Stimulated activated naive CD8-positive, alpha-beta T cell treated with anti-CD3 and anti-CD28 coated beads, Interleukin-15, amount 100 ng/mL, for 72 hours (primary cell): ENCODE measurements at regions not wholly inside any gene's neighbourhood (a gene's known extent, or its start where the extent isn't known, plus 50 kb on each side); places are given as distances from the start of the nearest gene placed in this dataset.
"Not testable (repeated sequence)": the region's sequence is repeated elsewhere in the genome, so short reads cannot be mapped to it uniquely, and the experiment has no call there.

Experiments used
- ATAC-seq: fragments of 150-1000 bp; cut with Tn5 transposase; 2 replicates; pipeline ENCODE4 v1.10.0; 2021; ENCODE audit warnings: mild to moderate bottlenecking, moderate library complexity
- DNase-seq, 2 donors: peaks; one replicate each; pipeline ENCODE4 v3.0.0; 2021 to 2022
- H3K27ac Mint-ChIP-seq, 2 donors: one replicate each; pipeline ENCODE4 v1.8.0; 2022; ENCODE audit warnings: mild to moderate bottlenecking in 2 of 2, mixed read lengths in 2 of 2, moderate library complexity in 2 of 2
- H3K27me3 Mint-ChIP-seq: one replicate; pipeline ENCODE4 v1.8.0; 2022; ENCODE audit warnings: mixed read lengths
- H3K4me1 Mint-ChIP-seq: one replicate; pipeline ENCODE4 v1.8.0; 2022; ENCODE audit warnings: mild to moderate bottlenecking, mixed read lengths
- H3K4me3 Mint-ChIP-seq, 2 donors: one replicate each; pipeline ENCODE4 v1.8.0; 2022; ENCODE audit warnings: mild to moderate bottlenecking in 2 of 2, mixed read lengths in 2 of 2, moderate library complexity in 1 of 2
- H3K9me3 Mint-ChIP-seq, 2 donors: one replicate each; pipeline ENCODE4 v1.8.0; 2022; ENCODE audit warnings: mixed read lengths in 2 of 2

DNA sequence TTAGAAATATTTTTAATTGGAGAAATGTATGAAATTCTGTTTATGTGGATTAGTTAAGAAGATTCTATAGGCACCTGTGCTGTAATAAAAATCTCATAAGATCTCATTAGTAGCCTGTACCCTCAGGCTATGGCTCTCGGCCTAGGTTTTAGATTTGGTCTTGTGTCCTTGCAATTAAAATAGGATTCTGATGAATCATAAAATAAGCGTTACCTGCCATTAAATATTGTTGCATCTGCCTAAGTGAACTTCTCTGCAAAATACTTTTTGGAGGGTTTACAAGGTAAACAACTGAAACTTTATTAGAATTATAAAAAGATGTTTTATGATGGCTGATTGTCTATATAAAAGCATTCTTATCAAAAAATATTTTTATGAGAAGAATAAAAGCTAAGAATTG lies 804.1 kb upstream of the ANO3 start:
- H3K9me3 Mint-ChIP-seq = no peaks in the 10 kb centered on the region
- H3K4me1 Mint-ChIP-seq = no peaks in the 10 kb centered on the region
- no peak for DNase-seq
- no peak overlapping the region for H3K27ac Mint-ChIP-seq
- no peak for ATAC-seq
- no peaks in the 10 kb centered on the region for H3K27me3 Mint-ChIP-seq
- no peak overlapping the region for H3K4me3 Mint-ChIP-seq

DNA sequence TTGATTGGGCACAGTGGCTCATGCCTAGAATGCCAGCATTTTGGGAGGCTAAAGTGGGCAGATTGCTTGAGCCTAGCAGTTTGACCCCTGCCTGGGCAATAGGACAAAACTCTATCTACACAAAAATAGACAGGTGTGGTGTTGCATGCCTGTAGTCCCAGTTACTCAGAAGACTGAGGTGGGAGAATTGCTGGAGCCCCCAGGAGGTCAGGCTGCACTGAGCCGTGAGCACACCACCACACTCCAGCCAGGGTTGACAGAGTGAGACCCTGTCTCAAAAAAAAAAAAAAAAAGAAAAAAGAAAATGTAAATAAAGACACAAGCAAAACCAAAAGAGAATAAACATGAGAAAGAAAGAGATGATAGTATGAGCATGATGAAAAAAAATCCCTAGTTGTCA lies 802.4 kb upstream of the ANO3 start:
- ATAC-seq (no peak), DNase-seq (no peak)
- H3K27ac Mint-ChIP-seq = no peak overlapping the region
- H3K27me3 Mint-ChIP-seq = no peaks in the 10 kb centered on the region
- no peaks in the 10 kb centered on the region for H3K4me1 Mint-ChIP-seq
- no peak overlapping the region for H3K4me3 Mint-ChIP-seq
- H3K9me3 Mint-ChIP-seq = no peaks in the 10 kb centered on the region

DNA sequence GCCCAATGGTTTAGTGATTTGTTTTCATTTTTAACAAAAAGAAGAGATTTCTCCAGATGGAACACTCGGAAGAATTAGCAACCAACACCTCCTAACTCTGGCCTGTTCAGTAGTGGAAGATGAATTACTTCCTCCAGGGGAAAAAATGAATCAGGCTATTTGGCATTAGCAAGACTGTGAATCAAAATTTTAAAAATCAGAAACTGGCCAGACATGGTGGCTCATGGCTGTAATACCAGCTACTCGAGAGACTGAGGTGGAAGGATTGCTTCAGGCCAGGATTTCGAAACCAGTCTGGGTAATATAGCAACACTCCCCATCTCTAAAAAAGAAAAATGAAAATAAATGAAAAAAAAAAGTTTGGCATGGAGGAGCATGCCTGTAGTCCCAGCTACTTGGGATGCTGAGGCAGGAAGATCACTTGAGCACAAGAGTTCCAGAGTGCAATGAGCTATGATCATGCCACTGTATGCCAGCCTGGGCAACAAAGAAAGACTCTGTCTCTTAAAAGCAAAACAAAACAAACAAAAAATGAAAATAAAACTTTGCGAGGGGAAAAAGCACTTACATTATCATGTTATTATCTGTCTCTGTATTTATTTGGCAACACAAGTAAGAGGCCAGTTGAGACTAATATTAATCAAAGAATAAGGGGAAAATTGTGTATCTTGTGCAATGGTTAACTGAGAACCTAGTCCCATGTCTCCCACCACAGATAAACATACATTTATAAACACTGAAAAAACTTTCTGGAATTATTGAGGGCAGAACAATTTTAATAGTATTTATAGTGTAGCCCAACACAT lies 796.3 kb upstream of the ANO3 start:
- Mint-ChIP-seq H3K4me1 (no peaks in the 10 kb centered on the region), H3K4me3 (no peak overlapping the region), H3K27ac (no peak overlapping the region), H3K9me3 (peaks cover 5 to 6% of the 10 kb centered on the region in 2 donors), H3K27me3 (no peaks in the 10 kb centered on the region)
- no peak for ATAC-seq
- DNase-seq = no peak

DNA sequence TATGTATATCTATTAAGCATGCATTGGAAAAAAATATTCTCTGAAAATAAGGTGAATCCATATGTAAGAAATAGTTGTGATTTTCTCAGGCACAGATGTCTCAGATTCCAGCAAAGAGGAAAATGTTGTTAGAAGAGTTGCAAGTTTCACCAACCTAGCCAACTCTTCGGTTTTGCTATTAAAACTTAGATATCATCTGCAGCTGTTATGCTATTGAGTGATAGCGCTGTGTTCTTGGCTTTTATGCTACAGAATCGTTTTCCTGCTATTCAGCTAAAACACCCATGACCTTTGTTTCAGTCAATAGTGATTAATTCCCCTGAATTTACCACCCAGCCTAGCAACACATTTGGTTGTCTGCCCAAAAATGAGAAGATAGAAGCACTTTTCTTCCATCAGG lies 795.6 kb upstream of the ANO3 start:
- no peaks in the 10 kb centered on the region for H3K27me3 Mint-ChIP-seq
- ATAC-seq = no peak

DNA sequence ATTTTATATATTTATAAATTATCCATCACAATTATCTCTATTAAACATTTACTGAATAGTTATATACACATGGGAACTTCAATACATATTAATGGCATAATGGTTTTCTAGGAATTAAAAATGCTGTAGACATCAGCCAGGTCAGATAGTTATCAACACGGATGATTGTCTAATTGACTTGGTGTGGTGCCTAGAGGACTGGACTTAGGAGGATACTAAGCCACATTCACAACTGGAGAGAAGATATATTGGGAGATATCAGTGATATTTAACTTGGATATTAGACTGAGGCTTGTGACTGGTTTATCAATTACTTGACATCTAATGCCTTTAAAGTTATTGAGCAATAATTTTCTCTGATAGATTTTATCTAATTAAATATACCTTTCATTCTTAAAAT lies 794.5 kb upstream of the ANO3 start:
- Mint-ChIP-seq H3K27ac (no peak overlapping the region), H3K9me3 (peaks cover 5 to 7% of the 10 kb centered on the region in 2 donors), H3K27me3 (no peaks in the 10 kb centered on the region), H3K4me1 (no peaks in the 10 kb centered on the region), H3K4me3 (no peak overlapping the region)
- DNase-seq (no peak), ATAC-seq (no peak)

More for the DNA sequence above, 795.6 kb upstream of the ANO3 start:
- peaks cover 5 to 7% of the 10 kb centered on the region in 2 donors for H3K9me3 Mint-ChIP-seq
- no peak overlapping the region for H3K27ac Mint-ChIP-seq
- no peak for DNase-seq
- H3K4me3 Mint-ChIP-seq = no peak overlapping the region
- H3K4me1 Mint-ChIP-seq = no peaks in the 10 kb centered on the region

DNA sequence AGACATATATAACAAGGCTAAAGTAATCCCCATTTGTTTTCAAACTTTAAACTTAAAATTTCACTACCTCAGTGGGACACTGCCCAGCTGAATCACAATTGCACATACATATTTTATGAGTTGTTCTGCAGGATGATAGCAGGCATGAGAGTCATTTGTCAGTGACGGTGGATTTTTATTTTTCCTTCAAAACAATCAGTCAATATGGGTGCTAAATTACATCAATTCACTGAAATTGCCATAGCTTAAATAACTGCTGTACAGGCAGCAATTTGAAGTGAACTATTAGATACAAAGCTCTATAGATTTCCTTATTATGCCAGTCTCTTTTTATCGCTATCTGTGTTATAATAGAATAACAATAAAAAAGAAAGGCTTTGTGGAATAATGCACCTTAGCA lies 784.6 kb upstream of the ANO3 start:
- Mint-ChIP-seq H3K27me3 (no peaks in the 10 kb centered on the region), H3K4me3 (no peak overlapping the region), H3K4me1 (no peaks in the 10 kb centered on the region), H3K9me3 (peaks cover 6 to 8% of the 10 kb centered on the region in 2 donors), H3K27ac (no peak overlapping the region)
- ATAC-seq (no peak), DNase-seq (no peak)

DNA sequence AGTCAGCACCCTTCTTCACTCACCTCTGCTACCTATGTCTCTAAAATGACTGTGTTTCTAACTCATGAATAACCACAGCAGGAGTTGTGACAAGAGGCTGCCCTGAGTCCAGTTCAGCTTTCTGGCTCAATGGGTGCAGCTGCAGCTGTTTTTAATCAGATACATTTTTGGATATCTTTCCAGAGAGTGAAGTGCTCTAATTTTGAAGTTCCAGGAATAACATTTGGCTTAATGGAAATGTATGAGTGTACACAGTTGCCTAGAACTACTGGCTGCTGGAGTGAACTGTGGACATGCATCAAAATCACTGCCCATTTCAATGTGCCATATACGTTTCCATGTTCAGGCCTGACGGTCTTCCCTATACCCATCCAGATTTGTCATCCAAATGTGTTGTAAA lies 769.5 kb upstream of the ANO3 start:
- H3K9me3 Mint-ChIP-seq = peaks cover 5 to 15% of the 10 kb centered on the region in 2 donors
- no peaks in the 10 kb centered on the region for H3K27me3 Mint-ChIP-seq
- no peak for DNase-seq
- H3K27ac Mint-ChIP-seq = no peak overlapping the region
- no peak overlapping the region for H3K4me3 Mint-ChIP-seq
- H3K4me1 Mint-ChIP-seq = no peaks in the 10 kb centered on the region
- ATAC-seq = no peak

DNA sequence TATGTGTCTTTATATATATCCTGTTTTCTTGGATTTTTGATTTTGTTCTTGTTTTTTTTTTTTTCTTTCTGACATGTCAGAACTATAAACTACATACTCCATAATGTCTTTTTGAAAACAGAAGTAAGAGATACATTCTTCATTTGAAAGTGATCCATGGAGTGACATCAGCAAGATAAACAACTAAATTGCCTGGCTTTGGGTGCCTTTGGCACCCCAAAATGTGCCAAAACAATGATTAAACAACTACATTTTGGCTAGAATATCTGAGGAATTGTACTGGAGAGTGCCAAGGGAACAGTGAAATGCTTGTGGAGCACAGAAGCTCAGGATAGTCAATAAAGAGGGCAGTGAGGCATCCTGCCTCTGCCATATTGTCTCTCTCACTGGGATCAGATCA lies 766.1 kb upstream of the ANO3 start:
- Mint-ChIP-seq H3K4me1 (no peaks in the 10 kb centered on the region), H3K9me3 (peaks cover 5 to 10% of the 10 kb centered on the region in 2 donors), H3K4me3 (no peak overlapping the region), H3K27ac (no peak overlapping the region), H3K27me3 (no peaks in the 10 kb centered on the region)
- ATAC-seq = no peak
- no peak for DNase-seq

DNA sequence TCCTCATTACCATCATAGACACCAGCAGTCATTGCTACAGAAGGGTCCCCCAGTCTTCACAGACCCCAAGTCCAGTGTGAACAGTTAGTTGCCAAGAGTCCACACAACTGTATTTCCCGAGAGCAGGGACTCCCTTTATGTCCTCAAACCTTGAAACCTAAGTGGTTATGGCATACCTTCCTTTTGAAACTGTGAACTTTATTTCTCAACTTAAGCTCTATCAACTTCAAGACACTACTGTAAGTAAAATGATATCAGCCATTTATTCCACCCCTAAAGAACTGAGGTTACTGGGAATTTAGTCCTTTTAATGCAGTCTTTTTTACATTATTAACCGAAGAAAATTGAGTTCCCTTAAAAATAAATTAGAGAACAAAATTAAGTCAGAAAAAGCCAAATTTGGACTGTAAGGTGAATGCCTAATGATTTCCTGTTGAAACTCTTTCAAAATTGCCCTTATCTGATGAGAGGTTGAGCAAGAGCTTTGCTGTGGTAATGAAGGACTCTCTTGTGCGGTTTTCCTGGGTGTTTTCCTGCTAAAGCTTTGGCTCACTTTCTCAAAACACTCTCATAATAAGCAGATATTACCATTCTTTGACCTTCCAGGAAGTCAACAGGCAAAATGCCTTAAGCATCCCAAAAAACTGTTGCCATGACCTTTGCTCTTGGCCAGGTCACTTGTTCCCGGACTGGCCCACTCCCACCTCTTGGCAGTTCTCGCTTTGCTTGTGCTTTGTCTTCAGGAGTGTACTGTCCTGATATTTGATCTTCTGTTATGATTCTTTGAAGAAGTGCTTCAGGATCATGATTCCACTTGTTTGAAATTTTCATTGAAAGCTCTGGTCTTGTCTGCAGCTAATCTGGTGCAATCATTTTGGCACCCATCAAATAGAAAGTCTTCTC lies 765.4 kb upstream of the ANO3 start:
- Mint-ChIP-seq H3K4me3 (no peak overlapping the region), H3K9me3 (peaks cover 7 to 10% of the 10 kb centered on the region in 2 donors), H3K4me1 (no peaks in the 10 kb centered on the region), H3K27me3 (no peaks in the 10 kb centered on the region), H3K27ac (no peak overlapping the region)
- DNase-seq (no peak), ATAC-seq (no peak)

DNA sequence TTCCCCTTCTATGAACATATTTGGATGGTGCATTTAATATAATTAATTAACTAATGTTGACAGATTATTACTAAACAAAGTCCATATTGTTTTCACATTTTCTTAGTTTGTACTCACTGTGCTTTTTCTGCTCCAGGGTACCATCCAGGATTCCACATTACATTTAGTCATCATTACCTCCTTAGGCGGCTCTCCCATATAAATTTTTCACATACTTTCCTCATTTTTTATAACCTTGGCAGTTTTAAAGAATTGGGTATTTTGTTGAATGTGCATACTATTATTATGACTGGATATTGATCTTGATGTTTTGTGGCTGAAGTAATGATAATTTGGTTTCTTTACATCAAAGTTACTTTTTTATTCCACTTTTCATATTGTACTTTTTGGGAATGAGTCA lies 755.6 kb upstream of the ANO3 start:
- no peak overlapping the region for H3K4me3 Mint-ChIP-seq
- no peak for DNase-seq
- no peaks in the 10 kb centered on the region for H3K27me3 Mint-ChIP-seq
- H3K27ac Mint-ChIP-seq = no peak overlapping the region
- no peak for ATAC-seq
- no peaks in the 10 kb centered on the region for H3K4me1 Mint-ChIP-seq
- peaks cover 15 to 17% of the 10 kb centered on the region in 2 donors for H3K9me3 Mint-ChIP-seq

DNA sequence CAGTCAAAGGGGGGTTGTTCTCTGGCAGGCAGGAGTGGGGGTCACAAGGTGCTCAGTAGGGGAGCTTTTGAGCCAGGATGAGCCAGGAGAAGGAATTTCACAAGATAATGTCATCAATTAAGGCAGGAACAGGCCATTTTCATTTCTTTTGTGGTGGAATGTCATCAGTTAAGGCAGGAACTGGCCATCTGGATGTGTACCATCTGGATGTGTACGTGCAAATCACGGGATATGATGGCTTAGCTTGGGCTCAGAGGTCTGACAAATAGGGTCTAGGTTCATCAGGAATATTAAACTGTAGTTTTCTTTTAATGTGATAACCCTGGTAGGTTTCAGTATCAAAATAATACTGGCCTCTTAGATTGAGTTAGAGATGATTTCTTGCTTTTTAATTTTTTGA lies 752.4 kb upstream of the ANO3 start:
- not testable (repeated sequence) for H3K27me3 Mint-ChIP-seq, H3K4me3 Mint-ChIP-seq, DNase-seq, ATAC-seq, H3K27ac Mint-ChIP-seq, H3K4me1 Mint-ChIP-seq
- H3K9me3 Mint-ChIP-seq = peaks cover 10 to 15% of the 10 kb centered on the region in 2 donors

DNA sequence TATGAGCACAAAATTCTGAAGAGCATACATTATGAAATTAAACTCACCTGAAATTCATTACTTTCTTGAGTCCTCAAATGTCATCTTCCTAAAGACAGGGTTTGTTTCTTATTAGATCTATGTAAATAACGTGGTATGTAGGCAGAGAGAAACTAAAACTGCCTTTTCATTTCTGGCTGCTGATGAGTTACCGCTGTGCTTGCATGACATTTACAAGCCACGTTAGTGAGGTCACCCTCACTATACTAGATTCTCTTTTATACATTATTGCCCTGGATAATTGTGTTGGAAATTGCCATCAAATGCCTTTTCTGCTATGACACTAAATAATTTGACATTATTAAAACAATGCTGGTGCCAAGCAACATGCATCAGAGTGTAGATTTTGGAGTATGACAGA lies 748.3 kb upstream of the ANO3 start:
- no peaks in the 10 kb centered on the region for H3K27me3 Mint-ChIP-seq
- H3K27ac Mint-ChIP-seq = no peak overlapping the region
- H3K4me1 Mint-ChIP-seq = no peaks in the 10 kb centered on the region
- ATAC-seq (no peak), DNase-seq (no peak)
- no peak overlapping the region for H3K4me3 Mint-ChIP-seq
- H3K9me3 Mint-ChIP-seq = peaks cover 14 to 25% of the 10 kb centered on the region in 2 donors

DNA sequence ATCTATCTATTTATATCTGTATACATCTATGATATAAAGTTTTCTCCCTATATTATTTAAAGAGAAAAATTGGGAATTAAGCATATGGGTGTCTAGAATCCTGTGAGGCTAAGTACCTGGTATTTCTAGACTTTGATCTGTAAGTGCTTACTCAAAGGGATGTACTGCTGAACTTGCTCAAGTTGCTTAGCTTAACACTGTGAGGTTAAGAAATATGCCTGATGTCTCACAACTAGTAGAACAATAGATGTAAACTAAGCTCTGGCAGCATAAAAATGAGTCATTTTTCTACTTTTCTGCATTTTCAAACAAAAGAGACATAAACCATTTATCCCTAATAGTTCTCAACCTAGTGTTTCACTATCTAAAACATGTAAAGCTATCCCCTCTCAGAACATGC lies 744.4 kb upstream of the ANO3 start:
- Mint-ChIP-seq H3K27me3 (no peaks in the 10 kb centered on the region), H3K9me3 (peaks cover 17% of the 10 kb centered on the region in 2 donors), H3K4me3 (no peak overlapping the region), H3K4me1 (no peaks in the 10 kb centered on the region), H3K27ac (no peak overlapping the region)
- ATAC-seq (no peak), DNase-seq (no peak)

DNA sequence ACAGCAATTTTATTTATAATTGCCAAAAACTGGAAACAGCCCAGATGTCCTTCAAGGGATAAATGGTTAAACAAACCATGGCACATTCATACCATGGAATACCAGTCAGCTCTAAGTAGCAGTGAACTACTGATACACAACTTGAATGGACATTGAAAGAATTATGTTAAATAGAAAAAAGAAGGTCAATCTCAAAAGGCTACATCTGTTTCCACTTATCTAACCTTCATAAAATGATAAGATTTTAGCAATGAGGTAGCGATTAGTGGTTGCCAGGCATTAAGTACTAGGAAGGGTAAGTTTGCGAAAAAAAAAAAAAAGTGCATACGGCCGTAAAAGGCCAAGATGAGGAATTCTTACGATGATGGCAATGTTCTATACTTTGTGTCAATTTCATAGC lies 738.7 kb upstream of the ANO3 start:
- Mint-ChIP-seq H3K4me1 (no peaks in the 10 kb centered on the region), H3K27me3 (no peaks in the 10 kb centered on the region), H3K27ac (no peak overlapping the region), H3K4me3 (no peak overlapping the region), H3K9me3 (peaks cover 11 to 12% of the 10 kb centered on the region in 2 donors)
- ATAC-seq = no peak
- DNase-seq = no peak

DNA sequence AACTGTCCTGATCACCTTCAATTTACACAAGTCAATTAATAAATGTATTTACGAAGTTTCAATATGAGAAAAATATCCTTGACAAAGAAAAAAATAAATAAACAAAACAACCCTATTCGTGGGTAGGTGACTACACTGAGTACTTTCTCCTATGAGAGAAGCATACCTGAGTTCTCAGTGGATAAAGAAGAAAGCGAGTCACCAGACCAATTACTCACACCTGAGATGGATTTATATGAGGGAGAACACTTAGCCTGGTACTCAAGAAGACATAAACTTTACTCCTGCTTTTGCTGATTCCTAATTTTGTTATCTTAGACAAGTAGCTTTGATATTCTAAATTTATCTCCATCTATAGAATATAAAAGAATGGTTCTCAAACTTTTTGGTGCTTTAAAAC lies 735.2 kb upstream of the ANO3 start:
- DNase-seq (no peak), ATAC-seq (no peak)
- H3K9me3 Mint-ChIP-seq = peaks cover 0 to 4% of the 10 kb centered on the region in 2 donors
- H3K27ac Mint-ChIP-seq = no peak overlapping the region
- no peak overlapping the region for H3K4me3 Mint-ChIP-seq
- H3K27me3 Mint-ChIP-seq = no peaks in the 10 kb centered on the region
- H3K4me1 Mint-ChIP-seq = no peaks in the 10 kb centered on the region

DNA sequence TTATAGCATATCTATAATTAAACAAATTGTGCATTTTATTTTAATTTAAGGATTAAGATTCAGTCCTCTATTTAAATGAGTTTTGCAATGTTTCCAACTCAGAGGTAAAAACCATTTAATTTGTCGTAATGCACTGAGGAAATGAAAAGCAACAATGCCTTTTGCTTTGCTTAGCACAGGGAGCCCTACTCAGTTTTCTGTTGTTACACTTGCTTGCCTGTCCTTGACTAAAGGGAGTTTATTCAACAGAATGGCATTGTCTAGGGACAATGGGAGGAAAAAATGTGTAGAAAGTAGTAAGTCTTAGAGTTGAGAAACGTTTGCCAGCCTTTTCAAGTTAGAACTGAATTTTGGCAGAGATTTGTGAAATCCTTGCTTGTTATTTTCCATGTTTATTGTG lies 734.2 kb upstream of the ANO3 start:
- no peak for ATAC-seq
- Mint-ChIP-seq H3K27me3 (no peaks in the 10 kb centered on the region), H3K27ac (no peak overlapping the region), H3K4me3 (no peak overlapping the region), H3K9me3 (no peaks in the 10 kb centered on the region), H3K4me1 (no peaks in the 10 kb centered on the region)
- no peak for DNase-seq
